Esophagus (tissue), 2 donors: ENCODE measurements at regions not wholly inside any gene's neighbourhood (a gene's known extent, or its start where the extent isn't known, plus 50 kb on each side); places are given as distances from the start of the nearest gene placed in this dataset.

Source experiments
- H3K27ac ChIP-seq, 2 donors: one replicate each; pipeline ENCODE4 v1.5.1; 2013; ENCODE audit warnings: low read depth in 2 of 2, mild to moderate bottlenecking in 2 of 2, inconsistent platforms in 1 of 2, low read length in 1 of 2, moderate library complexity in 1 of 2
- H3K27me3 ChIP-seq, 2 donors: one replicate each; pipeline ENCODE4 v1.6.1; 2013; ENCODE audit warnings: low read length in 2 of 2, control low read depth in 1 of 2, mild to moderate bottlenecking in 1 of 2; ENCODE audit not compliant: insufficient read depth in 2 of 2, control insufficient read depth in 1 of 2
- H3K36me3 ChIP-seq, 2 donors: one replicate each; pipeline ENCODE4 v1.6.1; 2013; ENCODE audit warnings: low read length in 1 of 2; ENCODE audit not compliant: control insufficient read depth in 2 of 2, insufficient read depth in 2 of 2
- H3K4me1 ChIP-seq, 2 donors: one replicate each; pipeline ENCODE4 v1.6.1; 2013; ENCODE audit warnings: low read length in 1 of 2; ENCODE audit not compliant: control insufficient read depth in 2 of 2, insufficient read depth in 2 of 2
- H3K4me3 ChIP-seq, 2 donors: one replicate each; pipeline ENCODE4 v1.5.1; 2013; ENCODE audit warnings: low read length in 2 of 2, mild to moderate bottlenecking in 2 of 2, low read depth in 1 of 2, moderate library complexity in 1 of 2
- H3K9me3 ChIP-seq, 2 donors: one replicate each; pipeline ENCODE4 v1.6.1; 2013; ENCODE audit warnings: mild to moderate bottlenecking in 2 of 2, low read depth in 1 of 2, low read length in 1 of 2, moderate library complexity in 1 of 2; ENCODE audit not compliant: control insufficient read depth in 2 of 2, insufficient read depth in 1 of 2
- WGBS, 2 donors: extraction: QIAGEN DNeasy Blood & Tissue Kit; methylation state at CpG; one replicate each; pipeline ENCODE4 v1.1.7; 2013; 5-methylcytosine and 5-hydroxymethylcytosine counted together
- donor health status: healthy with polysubstance abuse.
- donor health status: Bipolar disorder and iron deficiency.

- Histone ChIP-seq H3K27me3 (no peaks in the 10 kb centered on the region), H3K4me3 (no peak overlapping the region), H3K9me3 (no peaks in the 10 kb centered on the region), H3K4me1 (peaks cover 3 to 21% of the 10 kb centered on the region in 2 donors), H3K27ac (peak overlapping the region; percentile 95 to 99), H3K36me3 (no peaks in the 10 kb centered on the region)
- WGBS, 2 donors: 49 to 51% methylated on average over 18 of the region's 18 CpGs
Observed at GRCh38 chr6:6803180-6803977, 214.9 kb downstream of the LY86 start.

DNA sequence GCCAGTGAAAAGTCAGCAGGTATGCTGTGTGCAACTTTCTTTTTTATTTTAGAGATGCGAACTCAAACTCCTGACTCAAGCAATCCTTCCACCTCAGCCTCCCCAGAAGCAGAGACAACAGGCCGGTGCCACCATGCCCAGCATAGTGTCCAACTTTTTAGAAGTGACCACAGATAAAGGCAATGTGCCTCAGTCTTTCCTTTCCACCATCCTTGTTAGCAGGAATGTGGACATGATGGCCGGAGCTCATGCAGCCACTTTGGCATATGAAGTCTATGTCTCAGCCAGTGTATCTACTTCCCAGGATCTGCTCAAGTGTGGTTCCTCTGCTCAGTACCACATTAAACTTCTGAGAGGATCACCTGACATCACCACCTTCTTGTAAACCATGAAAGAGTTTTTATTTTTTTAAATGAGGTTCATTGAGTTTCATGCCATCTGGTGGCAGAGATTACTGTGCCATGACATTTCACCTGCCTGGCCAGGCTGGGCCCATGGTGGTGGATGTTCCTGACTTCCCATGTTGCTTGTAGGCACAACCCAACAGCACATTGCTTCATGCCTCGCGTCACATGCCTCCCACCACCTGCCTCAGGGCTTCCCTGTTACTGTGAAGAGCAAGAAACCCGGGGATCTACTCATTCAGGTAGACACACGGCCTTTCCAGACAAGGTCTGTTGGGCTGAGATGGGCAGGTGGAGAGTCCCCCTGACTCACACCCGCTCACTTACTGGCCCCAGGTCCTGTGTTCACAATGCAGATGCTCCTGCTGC is 216.5 kb downstream of the LY86 start:
- 88 to 91% methylated on average over 8 of the region's 8 CpGs for WGBS, 2 donors
- Histone ChIP-seq H3K27ac (peak overlapping the region; percentile 95 to 99), H3K27me3 (no peaks in the 10 kb centered on the region), H3K9me3 (no peaks in the 10 kb centered on the region), H3K4me1 (peaks cover 3 to 21% of the 10 kb centered on the region in 2 donors), H3K4me3 (no peak overlapping the region), H3K36me3 (no peaks in the 10 kb centered on the region)

DNA sequence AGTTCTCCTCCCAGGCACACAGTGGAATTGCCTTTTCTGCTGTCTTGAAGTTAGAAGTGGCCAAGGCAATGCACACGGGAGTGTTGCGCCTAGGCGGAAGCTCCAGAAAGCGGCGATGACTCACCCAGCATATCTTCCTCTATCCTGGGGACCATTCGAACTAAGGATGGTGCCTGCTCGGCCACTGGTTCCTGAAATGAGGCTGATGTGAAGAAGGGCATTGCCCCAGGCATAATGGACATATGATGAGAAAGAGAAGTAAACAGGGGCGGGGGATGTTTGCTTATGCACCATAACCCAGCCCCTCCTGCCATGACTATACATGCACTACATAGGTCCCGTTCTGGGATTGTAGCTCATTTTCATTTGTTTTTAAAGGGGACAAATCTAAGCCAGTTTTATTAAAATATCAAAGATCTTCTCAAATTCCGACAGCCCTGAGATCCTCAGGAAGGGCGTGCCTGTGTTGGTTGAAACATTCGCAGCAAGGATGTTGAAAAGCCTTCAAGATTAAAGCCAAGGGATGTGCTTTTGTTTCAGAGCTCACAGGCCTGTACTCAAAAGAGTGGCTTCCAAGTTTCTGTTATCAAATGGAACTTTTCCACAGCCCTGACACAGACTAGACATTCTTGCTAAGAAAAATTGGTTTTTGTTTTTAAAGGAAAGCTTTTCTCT is 218.5 kb downstream of the LY86 start:
- Histone ChIP-seq H3K4me1 (peaks cover 0 to 21% of the 10 kb centered on the region in 2 donors), H3K9me3 (no peaks in the 10 kb centered on the region), H3K27ac (peak overlapping the region in 1 of 2 donors; percentile 38), H3K27me3 (no peaks in the 10 kb centered on the region), H3K4me3 (no peak overlapping the region), H3K36me3 (no peaks in the 10 kb centered on the region)
- WGBS, 2 donors: 76 to 80% methylated on average over 12 of the region's 12 CpGs

GRCh38 chr6:6808343-6808742 is 219.8 kb downstream of the LY86 start:
- Histone ChIP-seq H3K27me3 (no peaks in the 10 kb centered on the region), H3K4me1 (peaks cover 0 to 14% of the 10 kb centered on the region in 2 donors), H3K36me3 (no peaks in the 10 kb centered on the region), H3K9me3 (no peaks in the 10 kb centered on the region), H3K4me3 (no peak overlapping the region), H3K27ac (no peak overlapping the region)
- WGBS, 2 donors: 87 to 94% methylated on average over 5 of the region's 5 CpGs

DNA sequence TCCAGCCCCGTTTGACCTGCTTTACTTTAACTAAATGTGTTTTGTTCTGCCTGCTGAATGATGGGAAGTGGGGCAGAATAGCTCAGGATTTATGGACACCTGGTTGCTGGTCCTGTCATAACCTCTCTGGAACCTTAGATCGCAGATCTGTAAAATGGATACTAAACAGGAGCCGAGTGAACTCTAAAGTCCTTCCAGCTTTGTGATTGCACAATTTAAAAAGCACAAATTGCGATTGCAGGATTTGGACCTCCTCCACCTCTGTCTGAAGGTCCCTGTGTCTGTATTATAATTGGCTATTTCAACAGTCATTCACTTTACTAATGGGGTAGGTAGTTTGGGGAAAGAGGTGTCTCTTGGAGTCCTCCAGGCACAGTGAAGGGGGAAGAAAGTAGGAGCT is 220.4 kb downstream of the LY86 start:
- no peaks in the 10 kb centered on the region for H3K27me3 ChIP-seq
- 79 to 80% methylated on average over 4 of the region's 4 CpGs for WGBS, 2 donors
- no peak overlapping the region for H3K4me3 ChIP-seq
- no peak overlapping the region for H3K27ac ChIP-seq
- H3K4me1 ChIP-seq: peaks cover 0 to 12% of the 10 kb centered on the region in 2 donors
- no peaks in the 10 kb centered on the region for H3K36me3 ChIP-seq
- no peaks in the 10 kb centered on the region for H3K9me3 ChIP-seq

- Histone ChIP-seq H3K36me3 (no peaks in the 10 kb centered on the region), H3K27me3 (no peaks in the 10 kb centered on the region), H3K27ac (peak overlapping the region; percentile 76 to 90), H3K4me3 (no peak overlapping the region), H3K4me1 (peaks cover 0 to 6% of the 10 kb centered on the region in 2 donors), H3K9me3 (no peaks in the 10 kb centered on the region)
- WGBS, 2 donors: 57 to 64% methylated on average over 6 of the region's 6 CpGs
Observed at GRCh38 chr6:6810727-6811126, 222.2 kb downstream of the LY86 start.

DNA sequence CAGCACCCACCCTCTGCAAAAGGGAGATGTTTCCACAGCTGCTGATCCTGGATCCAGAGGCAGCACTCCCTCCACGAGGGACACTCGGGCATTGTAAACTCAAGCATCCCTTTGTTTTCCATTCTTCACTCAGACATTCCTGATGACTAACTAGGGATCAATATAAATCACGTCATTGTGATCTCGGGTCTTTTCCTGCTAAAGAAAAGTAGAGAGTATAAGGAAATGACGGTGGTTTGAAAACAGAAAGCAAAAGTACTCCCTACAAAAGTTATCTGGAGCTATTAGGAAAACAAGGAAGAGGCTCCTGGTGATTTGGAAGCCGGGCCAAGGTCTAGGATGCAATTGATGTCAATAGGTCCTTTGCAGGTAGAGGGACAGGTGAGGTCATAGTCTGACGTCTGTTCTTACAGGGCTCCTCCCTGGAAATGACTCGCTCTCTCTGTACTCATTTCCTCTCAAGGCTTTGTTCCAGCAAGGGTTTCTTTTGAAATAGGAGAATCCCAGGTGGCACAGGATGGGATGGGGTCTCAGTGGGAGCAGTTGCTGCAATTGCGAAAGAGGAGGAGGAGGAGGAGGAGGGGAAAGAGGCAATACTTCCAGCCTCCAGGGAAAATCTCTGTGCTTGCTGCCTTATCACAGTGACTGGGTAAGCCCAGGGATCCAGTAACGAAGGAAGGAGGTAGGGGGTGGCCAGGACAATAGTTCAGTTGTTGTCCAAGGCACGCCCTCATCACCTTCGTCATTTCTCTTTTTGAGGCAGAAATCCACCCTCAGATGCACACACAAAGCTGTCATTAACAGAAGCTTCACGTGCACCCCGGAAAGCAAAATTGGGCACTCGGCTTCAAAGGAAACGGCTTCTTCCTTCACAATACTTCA is 222.8 kb downstream of the LY86 start:
- peak overlapping the region; percentile 76 to 90 for H3K27ac ChIP-seq
- H3K4me3 ChIP-seq: no peak overlapping the region
- WGBS, 2 donors: 13 to 20% methylated on average over 16 of the region's 16 CpGs

DNA sequence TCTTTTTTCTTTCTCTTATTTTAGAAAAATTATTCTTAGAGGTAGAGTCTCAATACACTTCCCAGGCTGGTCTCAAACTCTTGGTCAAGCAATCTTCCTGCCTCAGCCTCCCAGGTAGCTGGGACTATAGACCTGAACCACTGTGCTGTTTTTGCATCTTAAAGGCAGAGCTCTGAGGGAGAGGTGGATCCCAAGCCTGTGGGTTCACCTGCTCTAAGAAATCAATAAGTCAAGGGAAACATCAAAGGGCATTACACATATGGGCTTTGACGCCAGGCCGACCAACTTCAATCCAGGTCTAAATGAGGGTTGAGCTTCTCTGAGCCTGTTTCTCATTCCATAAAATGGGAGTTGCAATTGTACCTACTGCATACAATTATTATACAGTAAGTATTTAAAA is 223.9 kb downstream of the LY86 start:
- no peaks in the 10 kb centered on the region for H3K27me3 ChIP-seq
- H3K27ac ChIP-seq: peak overlapping the region in 1 of 2 donors; percentile 1
- peaks cover 2 to 6% of the 10 kb centered on the region in 2 donors for H3K4me1 ChIP-seq
- H3K36me3 ChIP-seq: no peaks in the 10 kb centered on the region
- H3K9me3 ChIP-seq: no peaks in the 10 kb centered on the region
- no peak overlapping the region for H3K4me3 ChIP-seq
- WGBS, 2 donors: 84 to 98% methylated on average over 2 of the region's 2 CpGs

More for the DNA sequence above, 222.8 kb downstream of the LY86 start:
- Histone ChIP-seq H3K27me3 (no peaks in the 10 kb centered on the region), H3K9me3 (no peaks in the 10 kb centered on the region), H3K36me3 (no peaks in the 10 kb centered on the region), H3K4me1 (peaks cover 2 to 6% of the 10 kb centered on the region in 2 donors)

DNA sequence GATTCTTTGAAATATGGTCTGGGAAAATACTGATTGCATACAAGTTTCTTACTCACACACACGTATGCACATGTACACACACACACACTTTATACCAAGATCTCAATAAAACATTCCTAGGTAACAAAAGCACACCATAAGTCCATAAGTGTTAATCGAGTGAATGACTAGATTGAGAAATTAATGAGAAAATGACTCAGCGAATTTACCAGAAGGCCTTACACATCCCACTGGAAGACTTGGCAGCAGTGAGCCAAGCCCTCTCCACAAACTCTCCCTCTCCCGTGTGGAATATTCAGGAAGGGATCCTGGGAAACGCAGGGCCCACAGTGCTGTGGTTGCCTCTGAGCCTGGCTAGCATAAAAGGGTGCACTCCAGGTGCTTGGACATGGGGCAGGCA is 227.2 kb downstream of the LY86 start:
- Histone ChIP-seq H3K27ac (peak overlapping the region in 1 of 2 donors; percentile 34), H3K27me3 (no peaks in the 10 kb centered on the region), H3K9me3 (no peaks in the 10 kb centered on the region), H3K4me1 (peaks cover 2 to 8% of the 10 kb centered on the region in 2 donors), H3K36me3 (no peaks in the 10 kb centered on the region), H3K4me3 (no peak overlapping the region)
- 65 to 78% methylated on average over 5 of the region's 5 CpGs for WGBS, 2 donors
